ENCODE measurements at regions not wholly inside any gene's neighbourhood (a gene's known extent, or its start where the extent isn't known, plus 50 kb on each side); places are given as distances from the start of the nearest gene placed in this dataset.

DNA sequence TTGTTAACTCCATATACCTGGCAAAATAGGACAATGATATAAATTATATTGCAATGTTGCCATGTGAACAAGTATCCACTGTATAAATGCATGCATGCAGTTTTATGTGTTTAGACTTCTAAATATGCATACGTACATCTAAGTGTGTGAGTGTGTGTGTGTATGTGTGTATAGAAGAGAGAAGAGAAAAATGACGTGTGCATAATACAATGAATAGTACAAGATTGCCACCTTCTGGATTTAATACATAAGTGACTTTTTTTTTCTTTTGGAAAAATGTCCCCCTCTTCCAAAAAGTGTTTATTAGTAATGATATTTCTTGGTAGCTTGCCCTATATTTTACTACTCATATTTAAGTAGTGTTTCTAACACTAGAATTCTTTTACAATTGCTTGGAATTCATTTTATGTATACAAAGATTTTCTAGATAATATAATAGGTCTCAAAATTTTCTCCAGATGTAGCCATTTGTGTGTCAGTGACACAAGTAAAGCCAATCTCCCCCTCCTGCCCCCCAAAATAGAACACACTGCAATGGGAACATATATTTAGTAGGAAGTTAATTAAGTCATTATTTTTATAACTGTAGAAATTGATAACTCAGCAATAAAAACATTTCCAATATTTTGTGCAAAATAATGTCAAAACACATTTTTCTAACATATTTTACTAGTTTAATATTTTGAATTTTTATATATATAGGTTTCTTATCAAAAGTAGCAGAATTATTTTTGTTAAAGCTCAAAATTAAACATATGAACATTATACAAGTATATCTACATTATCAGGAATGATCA, 783.3 kb upstream of the ATXN8OS start:
- no peak overlapping the region for H3K4me3 ChIP-seq (ENCODE audit: low read length)
- peak; percentile 19 for TF ChIP-seq CTCF (IDR thresholded peaks at IDR 0.05; ENCODE audit: insufficient read depth, low read depth, low read length, missing control alignments)
- DNase-seq (ENCODE audit: low read depth): peak; percentile 37

DNA sequence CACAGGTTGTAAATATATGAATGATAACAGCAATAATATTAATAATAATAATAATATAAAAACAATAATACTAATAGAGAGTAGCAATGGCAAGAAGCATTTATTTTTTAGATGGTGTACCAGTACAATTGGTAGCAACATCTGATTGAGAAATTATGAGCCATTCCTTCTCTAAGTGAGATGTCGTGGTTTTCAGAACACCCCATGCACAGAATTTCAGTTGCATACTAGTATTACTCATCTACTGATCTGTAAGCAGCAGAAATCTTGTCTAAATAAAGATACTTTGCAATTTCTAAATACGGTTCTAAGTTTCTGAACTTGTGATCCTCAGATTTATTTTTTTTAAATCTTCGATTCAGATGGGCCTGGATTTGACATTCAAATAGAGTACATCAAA, 788.0 kb upstream of the ATXN8OS start:
- peak; percentile 9 for DNase-seq (ENCODE audit: low read depth)
- TF ChIP-seq CTCF (IDR thresholded peaks at IDR 0.05; ENCODE audit: insufficient read depth, low read depth, low read length, missing control alignments): no peak
- H3K4me3 ChIP-seq (ENCODE audit: low read length): no peak overlapping the region

- no peak overlapping the region for H3K4me3 ChIP-seq (ENCODE audit: low read length)
- TF ChIP-seq CTCF (IDR thresholded peaks at IDR 0.05; ENCODE audit: insufficient read depth, low read depth, low read length, missing control alignments): no peak
- no peak for DNase-seq (ENCODE audit: low read depth)
These were observed 792.6 kb upstream of the ATXN8OS start for GRCh38 chr13:69315039-69315438.

- no peak overlapping the region for H3K4me3 ChIP-seq (ENCODE audit: low read length)
- TF ChIP-seq CTCF (IDR thresholded peaks at IDR 0.05; ENCODE audit: insufficient read depth, low read depth, low read length, missing control alignments): no peak
- no peak for DNase-seq (ENCODE audit: low read depth)
These were observed 800.9 kb upstream of the ATXN8OS start for GRCh38 chr13:69306766-69307165.

DNA sequence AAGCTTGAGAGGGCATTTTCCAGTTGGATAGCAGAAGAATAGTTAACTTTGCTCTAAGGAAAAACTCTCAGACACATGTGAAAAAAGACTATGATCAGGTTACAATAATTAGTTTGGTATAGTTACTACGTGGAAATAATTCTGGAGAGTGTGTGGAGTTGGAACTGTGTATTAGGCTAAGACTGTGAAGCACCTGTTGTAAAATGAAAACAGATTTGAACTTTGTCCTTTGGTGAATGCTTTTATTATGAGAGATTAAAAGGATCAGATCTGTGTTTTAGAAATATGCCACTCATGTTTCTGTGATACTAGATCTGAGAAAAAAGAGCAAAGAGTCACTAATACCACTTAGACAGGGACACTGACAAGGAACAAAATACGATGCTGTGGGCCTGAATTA, 807.5 kb upstream of the ATXN8OS start:
- no peak for TF ChIP-seq CTCF (IDR thresholded peaks at IDR 0.05; ENCODE audit: insufficient read depth, low read depth, low read length, missing control alignments)
- DNase-seq (ENCODE audit: low read depth): no peak
- H3K4me3 ChIP-seq (ENCODE audit: low read length): no peak overlapping the region

DNA sequence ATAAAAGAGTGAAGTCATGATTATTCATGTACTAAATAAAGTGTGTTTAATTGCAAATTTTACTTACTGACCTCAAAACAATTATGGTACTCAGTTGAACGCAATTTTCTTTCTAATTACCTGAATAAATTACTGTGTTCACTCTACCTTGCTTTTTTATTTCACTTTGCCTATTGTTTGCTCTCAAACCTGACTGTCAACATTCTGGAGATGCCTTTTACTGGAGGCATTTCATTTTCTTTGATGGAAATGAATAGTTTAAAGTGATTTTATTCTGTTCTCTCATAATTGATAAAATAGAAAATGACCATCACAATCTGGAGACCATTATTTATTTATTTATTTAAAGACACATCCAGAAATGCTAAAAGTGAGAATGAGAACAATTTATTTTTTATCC, 811.5 kb upstream of the ATXN8OS start:
- DNase-seq (ENCODE audit: low read depth): no peak
- no peak for TF ChIP-seq CTCF (IDR thresholded peaks at IDR 0.05; ENCODE audit: insufficient read depth, low read depth, low read length, missing control alignments)

More for the DNA sequence above, 811.5 kb upstream of the ATXN8OS start:
- no peak overlapping the region for H3K4me3 ChIP-seq (ENCODE audit: low read length)

Data from epithelial cell of esophagus (primary cell).